NCI-H2227 treated with DMSO at 0.1 percent for 48 hours (cell line): ENCODE measurements at regions not wholly inside any gene's neighbourhood (a gene's known extent, or its start where the extent isn't known, plus 50 kb on each side); places are given as distances from the start of the nearest gene placed in this dataset.
"Not testable (repeated sequence)": the region's sequence is repeated elsewhere in the genome, so short reads cannot be mapped to it uniquely, and the experiment has no call there.

Experiments
- DNase-seq: peaks from one replicate; lab custom pipeline; 2025; lab: John Stamatoyannopoulos, UW

DNA sequence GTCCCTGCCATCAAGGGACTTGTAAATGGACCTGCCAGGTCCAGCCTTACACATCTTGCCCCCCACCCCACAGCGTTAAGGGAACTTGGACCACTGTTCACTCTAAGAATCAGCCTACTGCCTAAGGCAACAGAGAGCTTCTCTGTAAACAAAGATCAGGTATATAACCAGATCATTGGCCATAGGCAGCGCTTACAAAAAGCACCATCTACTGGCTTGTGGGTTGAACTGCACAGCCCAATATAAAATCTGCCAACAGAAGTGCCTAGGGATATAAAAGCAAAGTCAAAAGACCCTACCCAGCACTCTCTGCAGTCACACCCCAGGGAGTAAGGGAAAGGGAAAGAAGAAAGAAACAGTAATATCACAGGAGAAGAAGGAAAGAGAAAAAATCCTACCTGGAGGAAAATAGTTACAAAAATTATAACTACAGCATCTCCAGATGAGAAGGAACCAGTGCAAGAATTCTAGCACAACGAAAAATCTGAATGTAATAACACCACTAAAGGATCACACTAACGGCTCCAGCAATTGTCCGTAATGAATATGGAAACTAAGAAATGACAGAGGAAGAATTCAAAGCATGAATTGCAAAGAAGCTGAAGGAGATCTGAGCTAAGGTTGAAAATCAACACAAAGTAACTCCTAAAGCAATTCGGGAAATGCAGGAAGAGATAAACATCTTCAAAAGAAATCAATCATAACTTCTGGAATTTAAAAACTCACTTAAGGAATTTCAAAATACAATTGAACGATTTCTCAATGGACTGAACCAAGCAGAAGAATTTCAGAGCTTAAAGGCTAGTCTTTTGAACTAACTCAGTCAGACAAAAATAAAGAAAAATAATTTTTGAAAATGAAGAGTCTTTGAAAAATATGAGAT is 95.2 kb upstream of the PCED1B start:
- DNase-seq, result peak; percentile 22

DNA sequence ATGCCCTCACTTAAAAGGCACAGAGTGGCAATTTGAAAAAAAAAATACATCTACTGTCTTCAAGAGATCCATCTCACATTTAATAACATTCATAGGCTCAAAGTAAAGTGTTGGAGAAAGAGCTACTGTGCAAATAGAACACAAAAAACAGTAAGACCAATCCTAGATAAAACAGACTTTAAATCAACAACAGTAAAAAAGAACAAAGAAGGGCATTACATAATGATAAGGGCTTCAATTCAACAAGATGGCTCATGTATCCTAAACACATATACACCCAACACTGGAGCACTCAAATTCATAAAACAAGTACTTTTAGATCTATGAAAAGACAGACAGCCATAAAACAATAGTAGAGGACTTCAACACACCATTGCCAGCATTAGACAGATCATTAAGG is 93.6 kb upstream of the PCED1B start:
- DNase-seq, result no peak

DNA sequence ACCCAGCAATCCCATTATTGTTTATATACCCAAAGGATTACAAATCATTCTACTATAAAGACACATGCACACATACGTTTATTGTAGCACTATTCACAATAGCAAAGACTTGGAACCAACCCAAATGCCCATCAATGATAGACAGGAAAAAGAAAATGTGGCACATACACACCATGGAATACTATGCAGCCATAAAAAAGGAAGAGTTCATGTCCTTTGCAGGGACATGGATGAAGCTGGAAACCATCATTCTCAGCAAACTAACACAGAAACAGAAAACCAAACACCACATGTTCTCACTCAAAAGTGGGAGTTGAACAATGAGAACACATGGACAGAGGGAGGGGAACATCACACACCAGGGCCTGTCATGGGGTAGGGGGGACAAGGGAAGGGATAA is 91.3 kb upstream of the PCED1B start:
- DNase-seq, result not testable (repeated sequence)

DNA sequence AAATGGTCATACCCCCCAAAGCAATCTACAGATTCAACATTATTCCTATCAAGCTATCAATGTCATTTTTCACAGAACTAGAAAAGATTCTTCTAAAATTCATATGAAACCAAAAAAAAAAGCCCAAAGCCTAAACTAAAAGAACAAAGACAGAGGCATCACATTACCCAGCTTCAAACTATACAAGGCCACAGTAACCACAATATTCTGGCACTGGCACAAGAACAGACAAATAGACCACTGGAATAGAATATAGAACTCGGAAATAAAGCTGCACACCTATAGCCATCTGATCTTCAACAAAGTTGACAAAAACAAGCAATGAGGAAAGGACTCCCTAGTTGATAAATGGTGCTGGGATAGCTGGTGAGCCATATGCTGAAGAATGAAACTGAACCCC is 89.2 kb upstream of the PCED1B start:
- no peak for DNase-seq

DNA sequence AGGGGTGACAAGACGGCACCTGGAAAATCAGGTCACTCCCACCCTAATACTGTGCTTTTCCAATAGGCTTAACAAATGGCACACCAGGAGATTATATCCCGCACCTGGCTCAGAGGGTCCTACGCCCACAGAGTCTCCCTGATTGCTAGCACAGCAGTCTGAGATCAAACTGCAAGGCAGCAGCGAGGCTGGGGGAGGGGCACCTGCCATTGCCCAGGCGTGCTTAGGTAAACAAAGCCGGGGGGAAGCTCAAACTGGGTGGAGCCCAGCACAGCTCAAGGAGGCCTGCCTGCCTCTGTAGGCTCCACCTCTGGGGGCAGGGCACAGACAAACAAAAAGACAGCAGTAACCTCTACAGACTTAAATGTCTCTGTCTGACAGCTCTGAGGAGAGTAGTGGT is 87.4 kb upstream of the PCED1B start:
- DNase-seq, result not testable (repeated sequence)

DNA sequence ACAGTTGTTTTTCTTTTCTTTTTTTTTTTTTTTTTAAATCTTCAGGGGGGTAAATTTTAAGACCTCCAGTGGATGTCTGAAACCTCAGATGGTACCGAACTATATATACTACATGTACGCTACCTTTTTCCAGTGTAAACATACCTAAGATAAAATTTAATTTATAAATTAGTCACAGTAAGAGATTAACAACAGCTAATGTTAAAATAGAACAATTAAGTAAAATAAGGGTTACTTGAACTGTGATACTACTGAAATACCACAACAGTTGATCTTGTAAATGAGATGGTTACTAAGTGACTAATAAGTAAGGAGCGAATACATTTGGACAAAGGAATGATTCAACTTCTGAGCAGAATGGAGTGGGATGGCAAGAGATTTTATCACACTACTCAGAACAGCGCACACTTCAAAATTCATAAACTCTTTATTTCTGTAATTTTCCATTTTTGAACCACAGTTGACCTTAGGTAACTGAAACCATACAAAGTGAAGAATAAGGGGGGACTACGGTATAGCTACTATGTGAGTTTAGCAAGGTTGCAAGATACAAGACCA is 80.5 kb upstream of the PCED1B start:
- DNase-seq, result no peak

DNA sequence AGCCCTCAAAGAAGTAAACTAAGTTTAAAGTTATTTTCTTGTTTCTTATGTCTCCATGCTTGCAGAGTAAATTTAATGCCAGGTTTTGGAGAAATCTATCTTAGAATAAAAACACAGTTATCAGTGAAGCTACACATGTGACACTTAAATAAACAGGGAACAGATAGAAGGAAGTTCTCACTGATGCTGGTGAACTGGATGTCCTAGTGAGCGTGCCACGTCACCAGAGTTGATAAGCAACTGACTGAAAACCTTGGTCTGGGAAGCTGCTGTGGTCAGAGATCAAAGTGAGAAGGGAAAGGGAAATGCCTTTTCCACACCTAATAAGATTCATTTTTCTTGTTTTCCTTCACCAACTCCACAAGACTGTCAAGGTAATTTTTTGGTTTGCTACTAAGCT is 74.8 kb upstream of the PCED1B start:
- no peak for DNase-seq

DNA sequence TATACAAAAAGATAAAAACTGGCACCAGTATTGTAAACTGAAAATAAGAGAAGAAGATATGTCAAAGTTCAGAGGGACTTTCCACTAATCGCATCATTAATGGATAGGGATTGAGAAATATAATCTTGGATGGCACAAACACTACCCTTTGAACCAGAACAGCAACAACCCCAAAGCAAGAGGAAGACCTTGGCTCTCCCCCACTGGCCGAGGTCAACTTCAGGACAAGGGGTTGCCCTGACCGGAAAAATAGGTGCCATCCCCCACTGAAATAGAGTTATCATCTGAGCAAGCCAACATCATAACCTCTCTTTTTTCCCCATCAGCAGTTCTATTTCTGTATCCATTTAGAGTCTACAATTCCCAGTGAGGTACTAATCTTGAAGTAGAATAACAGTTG is 72.4 kb upstream of the PCED1B start:
- no peak for DNase-seq

DNA sequence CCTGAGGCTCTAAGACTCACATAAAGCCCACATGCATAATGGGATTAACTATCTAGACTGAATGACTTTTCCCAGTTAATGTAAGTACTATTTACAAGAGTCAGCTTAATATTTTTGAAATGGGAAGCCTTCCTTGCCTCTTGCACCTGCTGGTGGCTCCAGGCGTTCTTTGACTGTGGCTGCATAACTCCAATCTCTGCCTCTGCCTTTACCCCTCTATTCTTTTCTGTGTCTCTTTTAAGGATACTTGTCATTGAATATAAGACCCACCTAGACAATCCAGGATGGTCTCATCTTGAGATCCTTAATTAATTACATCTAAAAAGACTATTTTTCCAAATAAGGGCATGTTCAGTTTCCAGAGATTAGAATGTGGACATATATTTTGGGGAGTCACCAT is 66.9 kb upstream of the PCED1B start:
- DNase-seq, result no peak

DNA sequence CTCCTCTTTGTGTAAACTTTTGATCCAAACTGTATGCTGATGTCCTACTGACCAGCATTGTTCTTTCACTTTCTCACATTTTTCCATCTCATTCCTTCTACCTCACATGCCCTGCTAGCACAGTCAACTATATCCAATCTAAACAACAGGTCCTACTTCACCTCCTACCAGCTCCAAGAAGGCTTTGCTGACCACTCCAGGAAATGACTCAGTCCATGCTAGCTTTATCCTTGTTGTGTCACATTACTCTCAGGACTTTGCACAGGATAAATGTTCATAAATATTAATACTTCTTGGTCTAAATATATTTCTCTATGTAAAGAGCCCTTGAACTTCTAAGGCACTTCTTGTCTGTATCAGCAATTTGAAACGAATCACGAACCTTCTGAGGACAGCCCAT is 64.9 kb upstream of the PCED1B start:
- DNase-seq, result no peak

DNA sequence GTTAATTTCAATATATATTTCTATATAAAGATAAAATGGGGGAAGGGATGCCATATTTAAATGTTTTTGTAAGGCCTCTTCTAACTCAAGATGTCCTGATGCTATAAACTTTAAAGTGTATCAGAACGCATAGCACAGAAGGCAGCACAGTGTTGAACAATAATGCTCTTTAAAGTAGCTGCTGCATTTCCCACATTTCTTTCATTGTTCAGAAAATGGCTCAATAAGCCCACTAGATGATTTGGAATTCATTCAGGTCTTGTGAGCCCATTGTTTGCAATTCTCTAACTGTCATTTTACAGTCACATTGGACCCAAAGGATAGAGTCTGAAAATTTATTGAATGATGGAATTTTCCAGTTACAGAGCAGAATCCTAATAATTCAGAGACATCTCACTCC is 64.0 kb upstream of the PCED1B start:
- no peak for DNase-seq

DNA sequence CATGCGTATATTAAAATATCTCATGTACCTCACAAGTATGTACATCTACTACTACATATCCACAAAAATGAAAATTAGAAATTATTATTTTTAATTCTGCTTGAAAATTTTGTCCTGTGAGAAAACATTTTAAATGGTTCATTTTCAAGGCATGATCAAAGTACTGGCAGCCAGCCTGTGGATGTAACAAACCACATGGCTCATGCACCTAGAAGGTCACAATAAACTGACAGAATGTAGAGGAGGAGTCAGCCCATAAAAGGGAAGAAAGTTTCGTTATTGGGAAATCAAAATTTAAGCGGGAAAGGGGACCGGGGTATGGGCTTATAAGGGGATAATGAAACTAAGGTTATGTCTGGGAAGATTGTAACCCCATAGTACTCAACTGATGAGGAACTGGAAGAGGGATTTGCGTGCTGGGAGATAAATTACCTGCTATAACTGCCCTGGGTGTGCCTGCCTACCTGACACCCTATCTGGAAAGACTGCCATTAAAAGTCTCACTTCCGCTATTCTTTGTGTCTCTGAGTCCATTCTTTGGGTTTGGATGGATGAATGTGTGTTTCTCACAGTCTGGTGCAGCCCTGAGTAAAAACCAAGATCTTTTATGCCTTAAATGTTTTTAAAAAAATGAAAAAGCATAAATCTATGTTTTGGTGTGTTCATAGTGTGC is 62.2 kb upstream of the PCED1B start:
- DNase-seq, result no peak

DNA sequence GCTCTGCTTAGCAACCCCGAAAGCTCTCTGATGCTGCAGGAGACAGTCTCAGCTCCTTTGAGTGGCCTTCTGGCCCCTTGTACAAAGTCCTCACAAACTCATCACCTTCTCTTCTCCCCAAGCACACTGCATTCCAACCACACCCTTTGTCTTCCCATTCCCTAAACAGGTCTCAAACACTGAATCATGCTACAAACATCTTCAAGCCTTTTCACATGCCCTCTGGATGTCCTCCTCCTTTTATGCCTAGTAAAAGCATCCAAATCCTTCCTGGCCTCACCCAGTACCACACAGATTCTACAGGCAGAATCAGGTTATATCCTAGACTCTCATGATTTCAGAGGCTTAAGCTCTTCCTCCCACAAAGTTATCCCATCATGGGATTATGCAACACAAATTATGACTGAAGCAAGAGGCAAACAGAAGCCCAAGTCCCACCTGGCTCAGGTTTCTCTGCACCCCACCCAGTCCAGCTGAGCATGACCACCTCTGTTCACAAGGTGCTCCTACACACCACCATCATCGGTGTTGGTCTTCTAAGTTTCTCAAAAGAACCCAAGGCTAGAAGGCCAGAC is 61.4 kb upstream of the PCED1B start:
- no peak for DNase-seq

DNA sequence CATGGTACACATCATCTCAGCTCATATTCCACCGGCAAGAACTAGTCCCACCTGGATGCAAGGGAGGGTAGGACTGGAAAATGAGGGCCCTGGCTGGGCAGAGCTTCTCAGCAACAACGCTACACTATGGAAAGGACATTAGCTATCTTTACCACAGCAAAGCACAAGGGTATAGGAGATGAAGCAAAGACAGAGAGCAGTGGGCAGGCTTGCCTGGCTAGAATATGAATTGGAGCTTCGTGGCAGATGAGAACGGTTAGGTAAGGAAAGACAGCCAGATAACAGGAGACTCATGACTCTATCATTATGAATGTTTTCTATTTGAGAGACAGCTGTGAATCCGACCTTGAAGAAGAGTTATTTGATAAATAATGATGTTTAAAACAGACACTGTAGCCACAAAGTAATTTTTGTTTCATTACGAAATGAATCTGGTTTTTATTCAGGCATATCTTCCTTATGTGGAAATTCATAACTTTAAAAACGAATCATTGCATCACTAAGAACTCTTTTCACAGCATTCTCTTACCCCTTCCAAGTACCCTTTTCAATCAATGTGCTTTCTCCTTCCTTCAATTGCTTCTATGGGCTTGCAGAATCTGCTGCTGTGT is 59.1 kb upstream of the PCED1B start:
- DNase-seq, result no peak

DNA sequence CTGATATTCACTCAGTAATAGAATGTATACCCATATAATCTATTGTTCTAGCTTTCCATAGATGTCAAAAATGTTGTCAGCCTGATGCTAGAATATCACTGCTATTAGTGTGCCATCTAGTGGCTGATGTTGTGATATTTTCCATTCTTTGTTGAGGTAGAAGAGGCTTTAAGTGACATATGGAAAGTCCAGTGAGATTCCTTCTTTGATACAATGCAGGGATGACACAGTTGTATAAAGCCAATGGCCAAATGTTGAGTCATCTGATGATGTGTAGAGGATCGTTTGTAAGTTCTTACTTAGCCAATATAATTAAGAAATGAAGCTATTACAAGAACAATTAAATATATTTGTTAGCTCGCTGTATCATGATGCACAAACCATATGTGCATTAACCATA is 58.1 kb upstream of the PCED1B start:
- peak; percentile 57 for DNase-seq

DNA sequence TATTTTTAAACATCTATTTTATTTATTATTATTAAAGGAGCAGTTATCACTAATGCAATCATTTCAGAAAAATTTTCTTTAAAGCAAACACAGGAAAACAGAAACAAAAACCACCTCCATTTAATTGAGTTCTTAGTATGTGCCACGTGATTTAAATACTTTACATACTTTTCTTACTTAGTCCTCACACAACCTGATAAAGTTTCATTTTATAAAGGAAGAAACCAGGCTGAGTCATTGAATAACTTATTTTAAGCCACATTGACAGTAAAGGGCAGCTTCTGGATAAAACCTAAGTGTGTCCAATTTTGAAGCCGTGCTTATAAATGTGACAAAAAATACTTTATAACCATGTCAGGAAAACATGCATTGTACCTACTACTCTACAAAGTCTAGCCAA is 57.1 kb upstream of the PCED1B start:
- no peak for DNase-seq

DNA sequence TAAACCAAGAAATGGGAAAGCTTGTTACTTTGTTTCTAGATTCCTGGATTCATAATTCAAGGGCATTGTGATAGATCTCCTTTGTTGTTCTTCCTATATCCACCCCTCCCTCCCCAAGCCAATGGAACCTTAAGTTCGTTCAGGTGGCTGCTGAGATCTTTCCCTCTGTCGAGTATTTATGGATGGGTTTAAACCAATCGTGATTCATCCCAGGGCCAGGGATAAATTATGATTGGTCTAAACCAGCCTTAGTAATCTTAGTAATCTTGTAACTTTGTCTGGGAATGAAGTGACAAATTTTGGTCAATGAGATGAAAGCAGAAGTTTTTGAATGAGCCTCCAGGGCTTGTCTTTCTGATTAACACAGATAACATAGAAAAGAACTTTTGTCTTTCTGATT is 56.1 kb upstream of the PCED1B start:
- no peak for DNase-seq

DNA sequence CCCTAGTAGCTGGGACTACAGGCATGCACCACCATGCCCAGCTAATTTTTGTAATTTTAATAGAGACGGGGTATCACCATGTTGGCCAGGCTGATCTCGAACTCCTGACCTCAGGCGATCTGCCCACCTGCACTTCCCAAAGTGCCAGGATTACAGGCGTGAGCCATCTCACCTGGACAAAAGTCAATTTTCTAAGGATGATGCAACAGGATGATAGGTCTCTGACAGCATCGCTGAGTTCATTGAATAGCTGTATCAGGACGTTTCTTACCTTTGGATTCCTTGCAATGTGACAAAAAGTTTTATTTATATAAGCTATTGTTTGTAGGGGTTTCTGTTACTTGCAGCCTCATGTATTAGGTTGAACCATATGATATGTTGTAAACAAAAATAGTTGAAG is 55.5 kb upstream of the PCED1B start:
- DNase-seq, result no peak

DNA sequence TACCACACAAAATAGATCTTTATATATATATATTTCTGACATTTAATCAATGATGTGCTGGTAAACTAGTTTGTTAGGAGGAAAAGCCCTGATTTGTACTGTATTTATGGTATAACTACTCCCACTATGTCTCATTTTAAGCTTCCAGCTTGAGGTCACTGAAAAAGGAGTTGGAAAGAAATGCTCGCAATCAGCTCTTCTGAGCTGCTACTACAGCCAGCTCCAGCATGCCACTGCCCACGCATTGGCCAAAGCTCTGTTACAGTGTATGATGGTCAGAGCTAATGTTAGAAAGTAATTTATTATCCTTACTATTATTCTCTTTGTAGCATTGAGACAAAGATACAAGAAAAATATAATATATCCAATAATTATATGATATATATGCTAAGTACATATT is 55.0 kb upstream of the PCED1B start:
- DNase-seq, result no peak

DNA sequence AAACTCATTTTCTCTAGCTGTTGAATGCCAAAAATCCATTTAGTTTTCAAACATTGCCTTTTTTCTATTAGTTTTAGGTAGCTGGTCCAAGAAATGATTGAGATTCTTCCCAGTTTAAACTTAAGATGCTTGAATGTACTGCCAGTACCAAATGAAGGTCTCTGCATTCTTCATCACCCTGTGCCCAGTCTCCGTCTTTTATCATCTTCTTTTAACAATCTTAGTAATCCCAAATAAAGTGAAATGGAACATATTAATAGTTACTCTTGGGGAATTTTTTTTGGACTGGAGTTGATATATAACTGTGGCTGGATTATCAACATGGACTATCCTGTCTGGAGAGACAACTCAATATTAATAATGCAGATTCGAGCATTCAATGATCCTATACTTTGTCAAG is 54.1 kb upstream of the PCED1B start:
- DNase-seq, result no peak

DNA sequence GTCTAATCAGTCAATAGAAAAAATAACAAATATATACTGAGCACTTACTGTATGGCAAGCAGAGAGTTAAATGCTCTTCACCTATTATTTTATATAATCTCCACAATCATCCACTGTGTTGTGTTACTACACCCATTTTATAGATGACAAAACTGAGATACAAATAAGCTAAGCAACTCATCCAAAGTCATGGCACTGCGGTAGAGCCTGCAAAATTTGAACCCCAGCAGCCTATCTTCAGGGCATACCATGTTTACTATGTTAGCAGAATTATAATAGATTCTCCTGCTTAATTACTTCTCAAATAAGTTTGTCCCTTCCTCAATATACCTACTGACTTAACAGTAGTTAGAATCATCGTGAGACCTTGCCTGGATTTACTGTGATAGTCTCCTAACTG is 53.6 kb upstream of the PCED1B start:
- no peak for DNase-seq

DNA sequence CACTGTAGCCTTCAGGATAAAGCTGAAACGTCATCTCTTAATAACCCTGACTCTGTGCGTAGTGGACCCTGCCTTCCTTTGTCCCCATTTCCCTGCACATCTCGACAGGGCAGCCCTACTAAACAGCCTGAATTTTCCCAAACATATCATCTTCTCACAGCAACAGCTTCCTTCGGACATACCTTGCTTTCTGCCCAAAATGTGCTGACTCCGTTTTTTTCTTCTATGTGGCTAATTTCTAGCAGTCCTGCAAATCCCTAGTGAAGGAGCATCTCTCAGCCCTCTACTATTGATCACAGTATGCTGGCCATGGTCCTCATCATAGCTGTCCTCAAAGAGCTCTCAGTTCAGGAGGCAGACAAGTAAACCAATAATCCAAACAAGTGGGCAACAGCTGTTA is 53.1 kb upstream of the PCED1B start:
- DNase-seq, result no peak
